Inflammatory macrophage treated with lipopolysaccharide for 1 hour (primary cell): ENCODE measurements at regions not wholly inside any gene's neighbourhood (a gene's known extent, or its start where the extent isn't known, plus 50 kb on each side); places are given as distances from the start of the nearest gene placed in this dataset.
"Not testable (repeated sequence)": the region's sequence is repeated elsewhere in the genome, so short reads cannot be mapped to it uniquely, and the experiment has no call there.

ENCODE experiments used
- DNase-seq, 2 donors: peaks; one replicate each; pipeline ENCODE4 v3.0.0-alpha.2; 2020 to 2022

DNA sequence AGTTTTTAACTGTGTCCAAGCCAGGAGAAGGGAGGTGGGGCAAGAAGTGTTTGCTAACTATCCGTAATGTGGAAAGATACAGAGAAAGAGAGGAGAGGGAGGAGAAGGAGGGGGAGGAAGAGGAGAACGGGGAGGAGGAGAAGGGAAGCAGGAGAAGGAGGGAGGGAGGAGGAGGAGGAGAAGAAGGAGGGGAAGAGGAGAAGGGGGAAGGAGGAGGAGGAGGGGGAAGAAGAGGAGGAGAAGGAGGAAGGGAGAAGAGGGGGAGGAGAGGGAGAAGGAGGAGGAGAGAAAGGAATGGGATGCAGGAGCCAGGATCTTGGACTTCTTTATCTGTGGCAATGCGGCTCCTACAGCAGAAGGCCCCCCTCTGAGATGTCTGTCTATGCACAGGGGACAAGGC is 510.3 kb upstream of the CCDC196 start:
- no peak for DNase-seq

DNA sequence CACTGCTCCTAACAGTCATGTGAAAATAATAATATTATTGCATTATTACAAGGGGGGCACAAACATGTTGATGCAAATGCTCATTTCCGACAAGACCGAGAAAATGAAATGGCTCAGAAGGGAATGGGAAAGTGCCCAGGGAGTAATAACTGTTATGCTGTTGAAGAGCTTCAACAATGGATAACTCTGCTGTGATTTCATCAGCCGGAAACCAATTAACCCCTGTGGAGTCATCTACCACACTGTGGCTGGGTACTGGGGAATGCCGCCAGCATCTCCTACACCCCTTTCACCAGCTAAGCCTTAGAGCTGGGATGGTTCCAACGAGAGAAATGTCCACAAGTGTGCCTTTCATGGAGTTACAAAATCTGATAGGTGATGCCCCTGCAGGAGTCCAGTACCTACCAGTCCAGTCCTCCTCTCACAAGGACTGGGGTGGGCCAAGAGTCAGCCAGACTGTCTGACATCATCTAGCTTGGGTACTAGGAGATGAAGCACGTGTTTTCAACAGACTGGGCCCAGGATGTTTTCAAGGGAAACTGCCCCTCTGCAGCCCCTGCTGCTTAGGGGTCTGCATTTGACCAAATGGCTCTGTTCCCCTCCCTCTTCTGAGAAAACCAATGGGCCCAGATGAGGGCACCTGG is 509.3 kb upstream of the CCDC196 start:
- no peak for DNase-seq

DNA sequence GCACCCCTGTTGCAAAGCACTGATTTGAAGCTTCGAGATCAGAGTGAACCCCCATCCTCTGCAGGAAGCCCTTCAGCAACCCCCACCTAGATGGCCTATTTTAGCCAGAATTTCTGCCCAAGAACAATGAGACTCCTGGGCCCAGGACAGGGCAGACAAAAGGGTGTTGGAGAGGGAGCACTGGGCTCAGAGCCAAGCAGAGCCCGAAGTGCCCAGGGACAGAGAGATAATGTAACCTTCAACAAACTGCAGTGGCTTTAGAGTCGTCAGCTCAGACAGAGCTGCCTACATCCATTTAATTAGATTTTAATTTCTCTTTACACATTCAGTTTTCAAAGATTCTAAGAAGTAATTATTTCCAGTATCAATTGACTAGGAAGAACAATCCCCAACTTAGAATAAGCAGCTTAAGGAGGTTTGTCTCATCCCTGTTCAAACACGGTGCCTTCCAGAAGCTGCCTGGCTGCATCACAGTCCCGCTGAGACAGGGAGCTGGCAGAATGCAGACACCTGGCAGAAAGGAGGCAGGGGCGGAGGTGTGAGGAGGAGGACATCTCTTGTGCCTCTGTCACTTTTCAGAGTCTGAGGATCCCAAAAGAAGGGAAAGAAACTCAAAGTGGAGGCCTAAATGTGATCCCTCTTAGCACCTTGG is 504.9 kb upstream of the CCDC196 start:
- DNase-seq = no peak

DNA sequence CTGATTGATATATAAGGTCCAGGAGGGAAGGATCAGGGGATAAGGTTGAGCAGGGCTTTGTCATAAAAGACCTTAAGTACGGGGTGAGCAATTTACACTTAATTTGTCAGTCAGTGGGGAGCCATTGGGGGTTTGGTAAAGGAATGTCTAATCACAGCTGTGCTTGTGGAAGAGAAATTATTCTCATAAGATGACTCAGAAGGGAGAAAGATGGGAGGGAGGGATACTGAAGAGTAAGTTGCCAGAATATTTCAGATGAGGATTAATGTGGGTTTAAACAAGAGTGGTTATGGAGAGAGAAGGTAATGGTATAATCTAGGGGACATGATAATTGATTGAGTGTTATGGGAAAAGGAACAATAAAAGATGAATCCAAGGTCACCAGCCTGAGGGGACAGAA is 500.1 kb upstream of the CCDC196 start:
- DNase-seq = no peak

DNA sequence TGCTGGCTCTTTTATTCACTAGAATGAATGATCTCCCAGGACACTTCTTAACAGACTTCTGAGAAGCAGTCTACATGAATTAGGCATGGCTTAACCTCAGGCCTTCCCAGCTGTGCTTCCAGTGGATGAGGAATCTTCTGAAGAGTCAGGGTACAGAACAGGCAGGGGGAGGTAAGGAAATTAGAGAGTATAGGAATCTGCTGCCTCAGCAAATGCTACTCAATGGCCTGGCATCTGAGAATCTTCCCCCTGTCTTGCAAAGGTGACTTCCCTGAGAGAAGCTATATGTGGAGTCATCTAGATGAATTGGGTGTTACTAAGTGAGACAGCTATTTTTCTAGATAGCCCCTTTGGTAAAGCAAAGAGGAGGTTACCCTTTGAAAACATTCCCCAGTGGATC is 496.2 kb upstream of the CCDC196 start:
- no peak for DNase-seq

DNA sequence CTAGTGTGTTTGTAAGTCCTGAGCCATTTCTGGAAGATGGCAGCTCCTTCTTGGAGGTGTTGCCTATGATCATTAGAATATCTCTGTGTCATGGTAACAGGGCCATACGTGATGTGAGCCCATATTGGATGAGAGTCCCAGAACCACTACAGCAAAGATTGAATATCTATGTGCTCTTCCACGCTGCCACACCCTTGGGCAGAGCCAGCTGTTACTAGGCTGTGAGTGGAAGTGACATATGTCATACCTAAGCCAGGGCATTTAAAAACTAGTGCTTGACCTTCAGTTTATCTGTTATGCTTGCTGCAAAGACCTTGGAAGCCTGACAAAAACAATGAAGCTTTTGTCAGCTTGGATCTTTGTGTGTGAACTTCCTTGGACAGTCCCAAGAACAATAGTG is 495.1 kb upstream of the CCDC196 start:
- no peak for DNase-seq

DNA sequence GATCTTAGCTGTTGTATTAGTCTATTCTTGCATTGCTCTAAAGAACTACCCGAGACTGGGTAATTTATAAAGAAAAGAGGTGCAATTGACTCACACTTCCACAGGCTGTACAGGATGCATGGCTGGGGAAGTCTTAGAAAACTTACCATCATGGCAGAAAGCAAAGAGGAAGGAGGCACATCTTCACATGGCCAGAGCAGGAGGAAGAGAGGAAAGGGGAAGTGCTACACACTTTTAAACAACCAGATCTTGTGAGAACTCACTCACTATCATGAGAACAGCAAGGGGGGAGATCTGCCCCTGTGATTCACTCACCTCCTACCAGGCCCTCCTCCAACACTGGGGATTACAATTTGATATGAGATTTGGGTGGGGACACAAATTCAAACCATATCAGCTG is 494.2 kb upstream of the CCDC196 start:
- DNase-seq = peak in 1 of 2 donors; percentile 1

DNA sequence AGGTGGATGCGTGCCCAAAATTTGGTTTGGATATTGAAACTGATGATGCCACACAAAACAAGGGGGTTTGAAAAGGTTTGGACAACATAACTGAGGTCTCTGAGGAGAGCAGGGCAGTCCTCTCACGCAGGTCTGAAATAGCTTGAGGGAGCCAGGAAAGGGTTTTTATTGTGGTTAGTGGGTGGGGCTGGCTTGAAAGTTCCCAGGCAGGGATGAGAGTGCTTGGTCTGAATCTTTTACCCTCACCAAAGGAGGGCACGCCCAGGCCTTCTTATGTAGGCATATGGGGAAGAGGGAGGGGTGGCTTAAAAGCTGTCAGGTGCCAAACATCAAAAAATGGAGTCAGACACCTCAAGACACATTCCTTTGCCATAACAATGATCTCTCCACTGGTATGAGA is 493.1 kb upstream of the CCDC196 start:
- no peak for DNase-seq

- no peak for DNase-seq
Observed at GRCh38 chr14:65993996-65994395, 492.2 kb upstream of the CCDC196 start.

DNA sequence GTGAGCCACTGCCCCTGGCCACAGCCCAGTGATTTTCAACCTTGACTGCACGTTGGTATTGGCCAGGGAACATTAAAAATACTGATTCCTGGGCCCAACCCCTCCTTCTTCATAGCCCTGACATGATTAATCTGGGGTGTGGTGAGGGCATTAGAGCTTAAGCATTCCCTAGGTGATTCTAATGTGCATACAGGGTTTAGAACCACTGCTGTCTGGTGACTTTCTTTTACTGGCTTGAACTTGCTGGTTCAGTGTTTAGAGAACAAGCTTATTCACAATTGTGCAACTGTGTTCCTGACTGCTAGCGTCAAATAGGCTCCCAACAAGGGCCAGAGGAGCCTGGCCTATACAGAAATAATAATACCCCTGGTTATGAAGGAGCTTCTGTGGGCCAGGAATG is 488.8 kb upstream of the CCDC196 start:
- DNase-seq = no peak

- DNase-seq = no peak
Observed at GRCh38 chr14:65999865-66000264, 486.3 kb upstream of the CCDC196 start.

- no peak for DNase-seq
Observed at GRCh38 chr14:66000766-66001165, 485.4 kb upstream of the CCDC196 start.

DNA sequence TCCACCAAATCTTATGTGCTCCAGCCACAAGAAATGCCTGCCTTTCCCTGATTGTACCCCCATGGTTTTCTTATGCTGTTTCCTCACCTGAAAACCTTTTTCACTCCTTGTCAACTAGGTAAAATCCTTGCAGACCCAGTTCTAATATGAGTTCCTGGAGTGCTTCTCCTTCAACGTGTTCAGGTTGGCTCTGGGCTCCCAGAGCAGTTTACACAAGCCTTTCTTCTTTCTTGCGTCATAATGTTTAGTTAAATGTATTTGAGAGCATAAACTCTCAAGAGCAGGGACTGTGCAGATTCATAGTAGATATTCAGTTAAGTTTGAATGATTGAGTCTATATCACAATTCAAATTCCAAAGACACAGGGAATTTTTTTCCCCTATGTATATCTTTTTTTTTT is 484.8 kb upstream of the CCDC196 start:
- no peak for DNase-seq

GRCh38 chr14:66003082-66003730 is 483.0 kb upstream of the CCDC196 start:
- no peak for DNase-seq

DNA sequence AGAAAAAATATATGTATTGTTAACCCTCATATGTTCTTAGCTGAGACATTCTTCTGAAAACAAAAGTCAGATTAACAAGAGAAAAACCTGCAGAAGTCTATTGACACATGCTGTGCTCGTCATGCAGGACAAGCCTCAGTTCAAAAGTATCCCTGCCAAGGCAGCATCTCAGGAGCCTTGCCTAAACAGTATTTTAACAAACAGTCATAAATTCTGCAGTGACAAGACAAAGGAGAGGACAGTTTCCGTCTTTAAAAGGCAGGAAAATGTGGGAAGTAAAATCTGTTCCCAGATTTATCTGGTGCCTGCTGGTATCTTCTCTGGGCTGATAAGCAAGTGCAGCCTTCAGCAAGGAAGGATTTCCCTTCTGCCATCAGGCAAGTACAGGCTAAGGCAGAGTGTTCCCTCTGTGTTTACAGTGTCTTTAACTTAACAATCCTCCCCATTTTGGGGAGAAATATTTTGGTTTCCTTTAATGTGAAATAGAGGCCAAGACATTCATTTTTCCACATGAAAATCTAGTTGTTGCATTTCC is 480.2 kb upstream of the CCDC196 start:
- DNase-seq = no peak

DNA sequence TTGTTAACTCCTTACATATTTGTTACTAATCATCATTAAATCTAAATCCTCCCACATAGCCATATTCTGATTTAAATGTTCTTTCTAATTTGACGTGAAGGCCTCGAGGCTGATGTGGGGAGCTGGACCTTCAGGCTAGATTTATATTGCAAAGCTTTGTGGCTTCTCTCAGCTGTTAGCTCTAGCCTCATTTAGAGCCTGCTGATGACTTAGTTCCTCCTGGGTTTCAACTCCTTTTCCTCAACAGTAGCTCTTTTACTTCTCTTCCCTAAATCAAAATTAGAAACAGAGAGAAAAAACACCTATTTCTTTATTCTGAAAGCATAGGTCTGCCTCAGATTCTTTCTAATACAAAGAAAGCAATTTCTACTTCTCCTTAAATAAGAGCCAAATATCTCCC is 477.5 kb upstream of the CCDC196 start:
- DNase-seq = no peak

GRCh38 chr14:66009089-66009488 is 477.1 kb upstream of the CCDC196 start:
- DNase-seq = peak in 1 of 2 donors; percentile 0

DNA sequence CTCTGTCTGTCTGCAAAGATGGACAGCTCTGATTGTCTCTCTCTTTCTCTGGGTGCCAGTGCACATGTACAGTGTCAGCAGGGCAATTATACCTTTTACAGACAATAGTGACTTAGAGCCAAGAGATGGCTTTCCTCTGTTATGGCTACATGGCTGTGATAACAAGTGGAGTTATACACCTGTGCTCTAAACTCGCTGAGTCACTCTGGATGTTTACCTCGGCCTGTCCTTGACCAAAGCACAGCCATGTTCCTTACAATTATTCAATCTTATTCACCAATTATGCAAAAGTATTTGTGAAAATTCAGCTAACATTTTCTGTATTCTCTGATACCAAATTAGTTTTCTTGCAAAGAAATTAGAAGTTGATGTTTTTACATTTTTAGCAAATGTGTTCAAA is 475.5 kb upstream of the CCDC196 start:
- DNase-seq = no peak

DNA sequence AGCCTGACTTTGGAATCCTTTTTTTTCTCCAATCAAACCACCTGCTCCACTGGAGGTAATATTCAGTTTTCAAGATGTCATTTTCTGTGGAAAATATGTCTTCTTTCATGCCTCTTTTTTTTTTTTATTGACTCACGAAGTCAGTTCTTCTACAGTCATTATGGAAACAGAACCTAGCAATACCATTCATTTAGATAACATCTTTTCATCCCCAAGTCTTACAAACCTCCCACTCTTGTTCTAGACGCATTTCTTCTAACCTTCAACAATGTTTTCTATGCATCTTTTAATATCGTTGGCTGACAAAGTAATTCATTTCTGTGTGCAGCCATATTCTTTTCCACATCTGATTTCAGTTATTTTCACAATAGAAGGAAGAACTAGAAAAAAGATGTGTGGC is 474.3 kb upstream of the CCDC196 start:
- no peak for DNase-seq

- DNase-seq = not testable (repeated sequence)
Observed at GRCh38 chr14:66013607-66014006, 472.6 kb upstream of the CCDC196 start.

DNA sequence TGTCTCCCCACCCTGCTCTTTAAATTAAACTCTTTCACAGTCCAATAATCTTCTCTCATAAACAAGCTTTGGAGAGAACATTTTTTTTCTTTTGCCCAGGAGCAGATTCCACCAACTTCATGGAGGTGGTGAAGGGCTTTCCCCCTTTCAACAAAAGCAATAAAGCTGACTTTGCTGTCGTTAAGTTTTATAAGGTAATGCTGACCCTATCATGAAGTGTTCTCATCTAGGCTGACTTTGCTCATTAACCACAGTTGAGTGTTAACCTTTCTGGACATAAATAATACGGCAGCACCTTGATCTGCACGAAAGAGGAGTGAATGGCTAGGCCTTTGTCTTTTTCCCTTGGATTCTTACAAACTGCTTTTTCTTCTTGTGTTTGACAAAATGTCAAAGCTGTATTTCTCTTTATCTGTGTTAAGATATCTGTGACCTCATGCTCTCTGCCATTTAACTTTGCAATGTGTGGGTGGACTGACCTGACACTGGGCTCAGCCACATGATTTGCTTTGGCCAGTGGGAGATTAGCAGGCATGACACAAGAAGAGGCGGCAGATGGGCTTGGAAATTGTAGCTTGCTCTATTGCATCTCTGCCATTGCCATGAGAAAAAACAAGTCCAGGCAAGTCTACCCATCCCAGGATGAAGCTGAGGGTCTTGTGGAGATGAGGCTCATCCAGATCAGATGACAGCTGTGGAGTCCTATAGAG is 470.9 kb upstream of the CCDC196 start:
- DNase-seq = no peak

- no peak for DNase-seq
Observed at GRCh38 chr14:66017927-66018326, 468.2 kb upstream of the CCDC196 start.

DNA sequence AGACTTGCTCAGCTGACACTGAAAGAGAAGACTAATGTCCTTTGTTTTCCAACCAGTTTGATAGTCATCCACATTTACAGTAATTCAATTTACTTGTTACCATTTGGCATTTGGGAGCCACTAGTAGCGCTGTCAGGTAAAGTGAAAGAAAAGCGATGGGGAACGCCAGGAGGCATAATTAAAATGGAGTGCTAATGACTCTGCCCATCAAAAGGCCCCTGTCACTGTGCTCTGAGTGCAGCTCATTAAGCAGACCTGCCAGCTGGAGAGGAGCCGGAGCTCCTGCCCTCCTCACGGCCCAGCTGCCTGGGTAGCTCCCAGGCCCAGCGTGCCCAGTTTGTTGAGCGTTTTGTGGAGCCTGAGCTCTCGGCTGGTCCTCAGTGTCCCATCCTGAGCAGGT is 463.6 kb upstream of the CCDC196 start:
- DNase-seq = no peak

GRCh38 chr14:66025779-66026178 is 460.4 kb upstream of the CCDC196 start:
- no peak for DNase-seq
